ENCODE measurements at regions not wholly inside any gene's neighbourhood (a gene's known extent, or its start where the extent isn't known, plus 50 kb on each side); places are given as distances from the start of the nearest gene placed in this dataset.
"Not testable (repeated sequence)": the region's sequence is repeated elsewhere in the genome, so short reads cannot be mapped to it uniquely, and the experiment has no call there.

GRCh38 chr5:34538026-34538672 is 118.0 kb upstream of the RAI14 start:
- no peak for DNase-seq

GRCh38 chr5:34539183-34539582 is 116.9 kb upstream of the RAI14 start:
- DNase-seq: no peak

- no peak for DNase-seq
These were observed 115.1 kb upstream of the RAI14 start for GRCh38 chr5:34541067-34541466.

- no peak for DNase-seq
These were observed 113.3 kb upstream of the RAI14 start for GRCh38 chr5:34542818-34543217.

- no peak for DNase-seq
These were observed 112.4 kb upstream of the RAI14 start for GRCh38 chr5:34543687-34544086.

- DNase-seq: no peak
These were observed 111.7 kb upstream of the RAI14 start for GRCh38 chr5:34544403-34544802.

- no peak for DNase-seq
These were observed 111.0 kb upstream of the RAI14 start for GRCh38 chr5:34545164-34545563.

- DNase-seq: no peak
These were observed 110.5 kb upstream of the RAI14 start for GRCh38 chr5:34545626-34546025.

GRCh38 chr5:34547300-34548085 is 108.6 kb upstream of the RAI14 start:
- no peak for DNase-seq

GRCh38 chr5:34548086-34548403 is 108.1 kb upstream of the RAI14 start:
- no peak for DNase-seq

GRCh38 chr5:34550247-34550646 is 105.9 kb upstream of the RAI14 start:
- no peak for DNase-seq

GRCh38 chr5:34550964-34551363 is 105.2 kb upstream of the RAI14 start:
- DNase-seq: no peak

- DNase-seq: no peak
These were observed 104.2 kb upstream of the RAI14 start for GRCh38 chr5:34551911-34552433.

- DNase-seq: no peak
These were observed 103.4 kb upstream of the RAI14 start for GRCh38 chr5:34552686-34553085.

- DNase-seq: no peak
These were observed 102.5 kb upstream of the RAI14 start for GRCh38 chr5:34553581-34553980.

GRCh38 chr5:34554641-34555040 is 101.5 kb upstream of the RAI14 start:
- DNase-seq: no peak

GRCh38 chr5:34555699-34556508 is 100.2 kb upstream of the RAI14 start:
- DNase-seq: no peak

GRCh38 chr5:34556509-34556782 is 99.7 kb upstream of the RAI14 start:
- no peak for DNase-seq

- DNase-seq: not testable (repeated sequence)
These were observed 94.5 kb upstream of the RAI14 start for GRCh38 chr5:34561581-34561980.

- no peak for DNase-seq
These were observed 93.3 kb upstream of the RAI14 start for GRCh38 chr5:34562791-34563190.

- DNase-seq: no peak
These were observed 92.9 kb upstream of the RAI14 start for GRCh38 chr5:34563269-34563668.

GRCh38 chr5:34563931-34564709 is 92.0 kb upstream of the RAI14 start:
- no peak for DNase-seq

- no peak for DNase-seq
These were observed 91.4 kb upstream of the RAI14 start for GRCh38 chr5:34564710-34565235.
